GM18858 (cell line): ENCODE measurements at regions not wholly inside any gene's neighbourhood (a gene's known extent, or its start where the extent isn't known, plus 50 kb on each side); places are given as distances from the start of the nearest gene placed in this dataset.
"Not testable (repeated sequence)": the region's sequence is repeated elsewhere in the genome, so short reads cannot be mapped to it uniquely, and the experiment has no call there.

Experiments
- ATAC-seq: cut with Tn5 transposase; IDR thresholded peaks from one replicate; pipeline ENCODE4 v1.9.1; 2021; ENCODE audit not compliant: unreplicated experiment

- ATAC-seq = no peak
Observed at GRCh38 chr4:62571494-62571893, 1371.4 kb downstream of the ADGRL3 start.

- no peak for ATAC-seq
Observed at GRCh38 chr4:62560858-62561257, 1360.7 kb downstream of the ADGRL3 start.

- ATAC-seq = no peak
Observed at GRCh38 chr4:62550121-62550520, 1350.0 kb downstream of the ADGRL3 start.

GRCh38 chr4:62549601-62550000 is 1349.5 kb downstream of the ADGRL3 start:
- no peak for ATAC-seq

GRCh38 chr4:62548765-62549164 is 1348.6 kb downstream of the ADGRL3 start:
- ATAC-seq = no peak

- no peak for ATAC-seq
Observed at GRCh38 chr4:62548108-62548524, 1348.0 kb downstream of the ADGRL3 start.

GRCh38 chr4:62544428-62544827 is 1344.3 kb downstream of the ADGRL3 start:
- ATAC-seq = no peak

- no peak for ATAC-seq
Observed at GRCh38 chr4:62543002-62543401, 1342.9 kb downstream of the ADGRL3 start.

- ATAC-seq = no peak
Observed at GRCh38 chr4:62533573-62533972, 1333.4 kb downstream of the ADGRL3 start.

GRCh38 chr4:62531731-62532130 is 1331.6 kb downstream of the ADGRL3 start:
- no peak for ATAC-seq

GRCh38 chr4:62531264-62531663 is 1331.1 kb downstream of the ADGRL3 start:
- no peak for ATAC-seq

- no peak for ATAC-seq
Observed at GRCh38 chr4:62528874-62529273, 1328.7 kb downstream of the ADGRL3 start.

- no peak for ATAC-seq
Observed at GRCh38 chr4:62526671-62527070, 1326.5 kb downstream of the ADGRL3 start.

- no peak for ATAC-seq
Observed at GRCh38 chr4:62523256-62523655, 1323.1 kb downstream of the ADGRL3 start.

GRCh38 chr4:62522273-62522672 is 1322.1 kb downstream of the ADGRL3 start:
- ATAC-seq = no peak

- ATAC-seq = no peak
Observed at GRCh38 chr4:62517716-62518115, 1317.6 kb downstream of the ADGRL3 start.

- no peak for ATAC-seq
Observed at GRCh38 chr4:62513306-62513705, 1313.2 kb downstream of the ADGRL3 start.

GRCh38 chr4:62512271-62512670 is 1312.1 kb downstream of the ADGRL3 start:
- ATAC-seq = no peak

- no peak for ATAC-seq
Observed at GRCh38 chr4:62510228-62510627, 1310.1 kb downstream of the ADGRL3 start.

- ATAC-seq = no peak
Observed at GRCh38 chr4:62500296-62500695, 1300.2 kb downstream of the ADGRL3 start.

- no peak for ATAC-seq
Observed at GRCh38 chr4:62495032-62495431, 1294.9 kb downstream of the ADGRL3 start.

- ATAC-seq = not testable (repeated sequence)
Observed at GRCh38 chr4:62491756-62492155, 1291.6 kb downstream of the ADGRL3 start.

GRCh38 chr4:62490635-62491034 is 1290.5 kb downstream of the ADGRL3 start:
- ATAC-seq = no peak

GRCh38 chr4:62487016-62487415 is 1286.9 kb downstream of the ADGRL3 start:
- ATAC-seq = no peak
